ENCODE measurements at regions not wholly inside any gene's neighbourhood (a gene's known extent, or its start where the extent isn't known, plus 50 kb on each side); places are given as distances from the start of the nearest gene placed in this dataset.
A peak's percentile ranks its signal among the peaks of the same experiment; 100 is the strongest.
"Not testable (repeated sequence)": the region's sequence is repeated elsewhere in the genome, so short reads cannot be mapped to it uniquely, and the experiment has no call there.

GRCh38 chr7:91713669-91714068 lies 166.8 kb downstream of the MTERF1 start:
- H3K4me3 ChIP-seq (replicated peaks; ENCODE audit: low read depth, low read length), result no peak overlapping the region
- DNase-seq (ENCODE audit: low read depth), result no peak
- TF ChIP-seq CTCF (IDR thresholded peaks at IDR 0.05; ENCODE audit: low read length, missing control alignments), result no peak

GRCh38 chr7:91717681-91718470 lies 162.6 kb downstream of the MTERF1 start:
- TF ChIP-seq CTCF (IDR thresholded peaks at IDR 0.05; ENCODE audit: low read length, missing control alignments), result no peak
- H3K4me3 ChIP-seq (replicated peaks; ENCODE audit: low read depth, low read length), result no peak overlapping the region
- peak; percentile 8 for DNase-seq (ENCODE audit: low read depth)

GRCh38 chr7:91719008-91719407 lies 161.5 kb downstream of the MTERF1 start:
- no peak for TF ChIP-seq CTCF (IDR thresholded peaks at IDR 0.05; ENCODE audit: low read length, missing control alignments)
- no peak for DNase-seq (ENCODE audit: low read depth)
- no peak overlapping the region for H3K4me3 ChIP-seq (replicated peaks; ENCODE audit: low read depth, low read length)

GRCh38 chr7:91720260-91720937 lies 160.1 kb downstream of the MTERF1 start:
- DNase-seq (ENCODE audit: low read depth), result peak; percentile 17
- TF ChIP-seq CTCF (IDR thresholded peaks at IDR 0.05; ENCODE audit: low read length, missing control alignments), result no peak
- no peak overlapping the region for H3K4me3 ChIP-seq (replicated peaks; ENCODE audit: low read depth, low read length)

- no peak for TF ChIP-seq CTCF (IDR thresholded peaks at IDR 0.05; ENCODE audit: low read length, missing control alignments)
- DNase-seq (ENCODE audit: low read depth), result no peak
Measured at GRCh38 chr7:91722831-91723230, 157.7 kb downstream of the MTERF1 start.

GRCh38 chr7:91729046-91729445 lies 151.5 kb downstream of the MTERF1 start:
- H3K4me3 ChIP-seq (replicated peaks; ENCODE audit: low read depth, low read length); DNase-seq (ENCODE audit: low read depth): not testable (repeated sequence)

More at GRCh38 chr7:91722831-91723230, 157.7 kb downstream of the MTERF1 start:
- H3K4me3 ChIP-seq (replicated peaks; ENCODE audit: low read depth, low read length), result no peak overlapping the region

GRCh38 chr7:91731976-91732375 lies 148.5 kb downstream of the MTERF1 start:
- no peak for DNase-seq (ENCODE audit: low read depth)
- no peak for TF ChIP-seq CTCF (IDR thresholded peaks at IDR 0.05; ENCODE audit: low read length, missing control alignments)
- no peak overlapping the region for H3K4me3 ChIP-seq (replicated peaks; ENCODE audit: low read depth, low read length)
